HG02981 (cell line): ENCODE measurements at regions not wholly inside any gene's neighbourhood (a gene's known extent, or its start where the extent isn't known, plus 50 kb on each side); places are given as distances from the start of the nearest gene placed in this dataset.

Experiments
- ATAC-seq: cut with Tn5 transposase; IDR thresholded peaks from one replicate; pipeline ENCODE4 v1.9.1; 2021; ENCODE audit warnings: mild to moderate bottlenecking, moderate library complexity; ENCODE audit not compliant: unreplicated experiment

GRCh38 chr6:100144991-100145390 is 151.0 kb upstream of the MCHR2 start:
- no peak for ATAC-seq

DNA sequence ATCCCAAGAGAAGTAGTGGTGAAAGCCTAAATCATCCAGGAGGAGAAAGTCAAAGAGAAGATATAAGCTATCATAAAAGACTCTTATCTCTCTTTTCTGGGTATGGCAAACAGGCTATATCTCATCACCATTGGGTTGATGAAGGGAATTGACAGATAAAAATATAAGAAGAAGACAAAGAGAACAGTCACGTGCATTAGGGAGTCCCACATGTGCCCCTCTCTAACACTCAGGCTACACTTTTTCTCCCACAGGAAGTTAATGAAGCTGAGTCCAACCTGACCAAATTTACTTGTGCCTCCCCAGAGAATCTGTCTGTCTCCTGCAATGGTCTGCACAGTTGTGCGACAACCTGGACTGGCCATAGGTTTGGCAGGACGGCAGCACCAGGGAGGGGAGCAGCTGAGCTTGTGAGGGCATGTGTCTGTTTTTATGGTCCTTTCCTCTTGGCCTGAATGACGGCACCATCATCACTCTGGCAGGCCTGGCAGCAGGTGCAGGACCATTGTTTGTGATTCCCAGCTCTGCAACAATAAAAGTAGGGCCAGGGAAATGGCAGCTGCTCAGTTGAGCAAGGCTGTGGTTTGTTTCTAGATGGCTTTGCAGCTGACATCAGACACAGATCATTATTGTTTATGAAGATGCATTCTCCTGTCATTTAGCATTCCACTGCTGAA is 144.5 kb upstream of the MCHR2 start:
- no peak for ATAC-seq

GRCh38 chr6:100137759-100138158 is 143.7 kb upstream of the MCHR2 start:
- ATAC-seq = no peak

DNA sequence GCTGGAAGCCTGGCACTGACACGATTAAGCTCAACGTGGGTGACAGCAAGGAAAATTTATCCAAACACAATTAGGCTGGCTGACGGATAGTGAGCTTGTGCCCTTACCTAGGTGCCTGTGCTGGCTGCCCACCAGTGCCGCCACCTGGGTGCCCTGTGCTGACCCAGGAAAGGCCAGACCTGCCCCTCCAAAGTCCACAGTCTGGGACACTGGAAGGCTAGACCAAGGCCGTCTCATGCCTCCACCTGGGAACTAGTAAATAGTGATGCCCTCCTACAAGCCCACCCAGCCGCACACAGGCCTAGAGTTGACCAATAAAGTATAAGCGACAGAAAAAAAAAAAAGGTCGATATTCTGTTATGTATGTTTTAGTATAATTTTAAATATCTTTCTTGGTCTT is 142.6 kb upstream of the MCHR2 start:
- no peak for ATAC-seq

DNA sequence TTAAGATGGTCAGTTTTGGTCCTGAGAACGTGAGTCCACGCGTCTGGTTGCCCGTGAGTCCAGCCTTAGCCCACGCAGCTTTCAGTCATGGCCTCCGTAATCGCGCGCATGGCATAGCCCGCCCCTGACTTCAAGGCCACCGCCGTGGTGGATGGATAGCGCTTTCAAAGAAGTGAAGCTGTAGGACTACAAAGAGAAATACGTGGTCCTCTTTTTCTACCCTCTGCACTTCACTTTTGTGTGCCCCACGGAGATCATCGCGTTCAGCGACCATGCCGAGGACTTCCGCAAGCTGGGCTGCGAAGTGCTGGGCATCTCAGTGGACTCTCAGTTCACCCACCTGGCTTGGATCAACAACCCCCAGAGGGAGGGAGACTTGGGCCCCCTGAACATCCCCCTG is 142.0 kb upstream of the MCHR2 start:
- no peak for ATAC-seq

DNA sequence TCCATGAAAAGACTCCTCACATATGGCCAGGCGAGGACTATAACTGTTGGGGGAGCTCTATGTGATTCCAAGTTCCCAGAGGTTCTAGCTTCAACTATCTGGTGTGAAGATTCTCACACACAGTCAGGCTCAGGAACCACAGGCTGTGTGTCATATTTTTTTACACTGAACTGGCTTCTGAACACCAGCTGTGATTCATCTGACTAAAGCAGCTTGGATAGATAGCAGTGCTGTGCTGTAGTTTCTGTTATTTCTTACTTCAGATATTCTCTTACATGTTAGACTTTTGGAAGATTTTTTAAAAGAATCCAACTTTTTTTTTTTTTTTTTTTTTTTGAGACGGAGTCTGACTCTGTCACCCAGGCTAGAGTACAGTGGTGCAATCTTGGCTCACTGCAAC is 140.7 kb upstream of the MCHR2 start:
- ATAC-seq = no peak

DNA sequence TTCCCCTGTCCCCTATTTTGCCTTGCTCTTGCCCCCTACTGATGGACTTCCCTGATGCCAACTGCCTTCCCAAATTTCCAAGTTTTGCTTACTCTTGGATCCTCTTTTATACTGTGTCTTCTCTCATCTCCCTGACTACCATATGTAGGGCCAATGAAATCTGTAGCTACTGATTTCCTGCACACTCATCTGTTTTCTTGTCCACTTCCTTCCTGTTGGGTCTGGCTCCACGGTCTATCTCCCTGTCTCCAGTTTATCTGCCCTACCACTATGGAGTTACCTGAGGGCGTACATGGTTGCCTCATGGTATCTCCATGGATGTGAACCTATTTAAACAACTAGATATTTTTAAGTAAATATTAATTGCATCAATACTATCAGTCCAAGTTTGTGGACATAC is 140.3 kb upstream of the MCHR2 start:
- ATAC-seq = no peak

DNA sequence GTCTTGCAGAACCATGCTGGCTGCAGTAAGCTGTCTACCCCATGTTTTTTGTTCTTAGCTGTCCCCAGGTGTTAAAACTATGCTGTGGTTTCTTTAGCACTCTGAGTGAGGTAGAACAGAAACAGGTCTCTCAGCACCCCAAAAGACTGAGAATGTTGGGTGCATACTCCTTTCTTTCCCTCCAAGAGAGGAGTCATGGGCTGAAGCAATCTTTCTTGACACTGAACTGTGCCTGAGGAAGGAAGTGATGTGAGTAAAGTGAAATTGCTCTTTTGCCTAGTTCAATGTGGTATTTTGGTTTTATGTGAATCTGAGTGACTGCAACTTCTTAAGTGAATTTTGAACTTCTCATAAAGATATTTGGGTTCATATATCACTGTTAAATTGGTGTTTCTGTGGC is 138.0 kb upstream of the MCHR2 start:
- ATAC-seq = no peak

DNA sequence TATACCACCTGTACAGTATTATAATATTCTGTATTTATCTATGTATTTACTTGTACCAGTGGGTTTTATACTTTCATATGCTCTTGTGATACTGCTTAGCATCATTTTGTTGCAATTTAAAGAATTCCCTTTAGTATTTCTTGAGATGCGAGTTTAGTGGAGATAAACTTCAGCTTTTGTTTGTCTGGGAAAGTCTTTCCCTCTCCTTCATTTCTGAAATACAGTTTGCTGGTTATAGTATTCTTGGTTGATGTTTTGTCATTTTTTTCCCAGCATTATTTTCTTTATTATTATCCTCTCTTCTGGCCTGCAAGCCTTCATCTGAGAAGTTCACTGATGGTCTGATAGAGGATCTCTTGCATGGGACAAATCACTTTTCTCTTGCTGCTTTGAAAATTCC is 136.6 kb upstream of the MCHR2 start:
- no peak for ATAC-seq

DNA sequence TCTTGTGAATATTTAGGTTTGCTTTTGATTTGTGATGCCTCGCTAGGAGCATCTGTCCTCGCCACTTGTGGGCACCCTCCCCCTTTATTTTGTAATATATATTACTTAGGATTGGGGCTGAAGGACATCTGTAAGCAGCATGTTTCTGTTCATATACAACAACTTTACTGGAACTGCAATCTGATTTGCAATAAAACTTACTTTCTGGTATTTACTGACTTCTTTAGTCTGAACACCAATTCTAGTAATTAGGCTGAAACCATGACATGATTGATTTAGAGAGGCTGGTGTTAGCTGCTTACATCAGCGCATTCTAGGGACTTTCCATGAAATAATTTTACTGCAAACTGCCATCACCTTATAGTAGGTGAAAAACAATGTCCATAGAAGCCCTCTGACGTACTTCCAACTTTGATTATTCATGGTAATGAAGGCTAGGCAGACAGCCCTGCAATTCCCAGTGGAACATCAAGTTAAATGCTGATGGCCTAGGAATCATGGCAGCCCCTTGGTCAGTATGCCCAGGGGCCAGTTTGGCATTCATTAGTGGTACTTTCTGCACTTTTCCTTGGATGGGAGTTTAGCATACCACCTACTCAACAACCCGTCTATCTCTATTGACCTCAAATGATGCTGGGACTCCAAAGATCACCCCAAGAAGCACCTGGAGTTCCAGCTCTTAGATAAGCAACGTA is 132.9 kb upstream of the MCHR2 start:
- ATAC-seq = no peak

DNA sequence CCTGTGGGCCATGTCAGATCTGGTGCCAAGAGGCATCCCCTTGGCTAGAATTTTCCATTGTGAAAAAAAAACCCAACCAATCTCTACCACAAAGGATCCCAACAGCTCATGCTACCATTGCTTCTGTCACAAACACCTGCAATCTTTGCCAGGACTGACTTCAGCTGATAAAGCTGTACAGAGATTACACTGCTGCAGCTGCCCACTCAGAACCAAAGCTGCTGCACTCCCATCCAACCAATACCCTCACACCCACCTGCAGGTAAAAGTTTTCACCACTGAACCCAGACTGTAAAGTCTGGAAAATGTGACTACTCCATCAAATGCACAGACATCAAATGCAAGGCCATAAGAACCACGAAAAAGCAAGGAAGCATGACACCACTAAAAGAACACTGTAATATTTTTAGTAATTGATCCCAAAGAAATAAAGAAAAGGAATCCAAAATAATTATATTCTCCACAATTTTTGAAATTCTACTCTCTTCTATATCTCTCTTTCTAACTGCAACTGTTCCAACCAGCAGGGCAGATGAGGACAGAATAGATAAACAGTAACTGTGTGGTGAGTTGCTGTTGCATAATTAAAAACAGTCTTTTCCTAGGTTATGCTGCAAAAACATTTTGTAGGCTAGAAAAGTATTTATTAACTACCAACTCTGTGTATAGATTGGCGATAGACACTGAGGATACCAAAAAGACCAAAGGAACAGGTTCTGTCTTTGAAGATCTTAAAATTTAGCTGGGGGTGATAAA is 128.0 kb upstream of the MCHR2 start:
- ATAC-seq = no peak

DNA sequence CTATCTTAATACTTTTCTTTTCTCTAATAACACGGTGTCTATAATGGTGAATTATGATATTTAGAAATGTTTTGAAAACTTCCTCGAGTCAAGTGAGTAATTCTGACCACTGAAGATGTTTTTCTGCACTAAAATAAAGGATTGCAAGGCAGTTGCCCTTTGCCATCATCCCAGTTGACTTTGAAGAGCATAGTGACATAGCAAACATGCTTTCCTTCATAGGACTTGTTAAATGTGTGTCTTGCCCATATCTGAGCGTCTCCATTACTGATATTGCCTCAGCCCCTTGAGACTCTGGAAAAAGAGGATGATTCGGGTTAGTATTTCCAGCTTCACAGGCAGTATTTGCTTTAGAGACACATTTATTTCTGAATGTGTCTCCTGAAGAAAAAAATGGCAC is 125.2 kb upstream of the MCHR2 start:
- ATAC-seq = no peak

DNA sequence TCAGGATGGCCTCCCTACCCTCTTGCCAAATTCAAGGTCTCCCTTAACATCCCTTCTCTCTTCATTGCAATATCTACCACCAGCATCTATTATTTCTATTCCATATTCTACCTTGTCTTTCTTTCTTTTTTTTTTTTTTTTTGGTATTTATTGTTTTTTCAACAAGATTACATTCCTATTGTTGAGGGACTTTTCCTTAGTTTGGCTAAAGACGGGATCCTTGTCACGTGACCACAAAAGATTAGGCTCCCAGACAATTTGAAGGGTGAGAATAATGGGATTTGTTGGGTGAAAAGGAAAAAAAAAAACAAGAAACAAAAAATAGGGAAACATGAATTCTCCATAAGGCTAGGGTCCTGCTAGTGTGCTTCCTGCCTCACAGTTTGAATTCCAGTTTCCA is 124.3 kb upstream of the MCHR2 start:
- no peak for ATAC-seq

DNA sequence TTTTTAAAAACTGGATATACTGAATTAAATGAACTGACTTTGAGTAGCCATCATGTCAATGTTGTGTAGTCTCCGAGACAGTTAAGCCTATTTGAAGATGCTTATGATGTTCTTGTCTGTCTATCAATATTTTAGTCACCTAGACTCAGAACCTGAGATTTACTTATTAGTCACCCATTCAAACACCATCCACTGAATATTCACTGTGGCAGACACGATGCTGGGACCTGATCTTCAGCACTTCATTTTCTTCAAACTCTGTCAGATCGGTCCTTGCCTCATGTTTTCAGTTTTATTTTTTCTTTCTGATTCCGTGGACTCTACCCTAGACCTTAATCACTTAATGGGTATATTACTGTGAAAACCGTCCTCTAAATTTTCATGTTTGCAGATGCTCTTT is 123.7 kb upstream of the MCHR2 start:
- ATAC-seq = no peak

DNA sequence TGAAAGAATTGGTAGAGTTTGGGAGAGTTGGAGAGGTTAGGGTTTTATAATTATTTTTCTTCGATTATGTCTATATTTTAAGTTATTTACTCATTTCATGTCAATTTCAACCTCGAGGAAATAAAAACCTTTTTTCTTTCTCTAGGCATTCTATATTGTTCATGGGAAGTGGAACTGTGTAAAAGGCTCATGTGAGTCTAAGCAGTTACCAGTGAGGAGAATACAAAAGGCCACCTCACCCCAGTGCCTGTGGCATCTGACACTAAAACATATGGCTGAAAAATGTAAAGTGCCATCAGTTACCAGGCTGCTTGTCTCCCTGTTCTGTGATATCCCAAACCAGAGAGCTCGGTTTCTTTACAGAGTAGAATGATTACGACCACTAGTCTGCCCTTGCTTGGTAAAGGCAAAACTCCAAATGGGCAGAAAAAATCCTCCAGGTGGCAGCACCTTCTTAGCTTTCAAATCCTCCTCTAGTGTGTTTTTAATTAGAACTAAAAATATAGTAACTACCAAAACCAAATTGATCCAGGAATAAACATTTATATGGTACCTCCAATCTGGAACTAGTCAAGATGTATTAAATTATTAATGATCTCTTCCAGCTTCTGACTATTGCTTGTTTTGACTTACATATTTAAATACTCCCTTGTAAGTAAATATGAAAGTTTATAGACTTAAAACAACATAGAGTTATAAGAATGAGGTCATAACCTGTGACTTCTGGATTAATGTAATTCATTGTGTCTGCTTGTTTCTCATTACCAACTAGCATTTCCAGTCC is 122.6 kb upstream of the MCHR2 start:
- peak; percentile 66 for ATAC-seq

DNA sequence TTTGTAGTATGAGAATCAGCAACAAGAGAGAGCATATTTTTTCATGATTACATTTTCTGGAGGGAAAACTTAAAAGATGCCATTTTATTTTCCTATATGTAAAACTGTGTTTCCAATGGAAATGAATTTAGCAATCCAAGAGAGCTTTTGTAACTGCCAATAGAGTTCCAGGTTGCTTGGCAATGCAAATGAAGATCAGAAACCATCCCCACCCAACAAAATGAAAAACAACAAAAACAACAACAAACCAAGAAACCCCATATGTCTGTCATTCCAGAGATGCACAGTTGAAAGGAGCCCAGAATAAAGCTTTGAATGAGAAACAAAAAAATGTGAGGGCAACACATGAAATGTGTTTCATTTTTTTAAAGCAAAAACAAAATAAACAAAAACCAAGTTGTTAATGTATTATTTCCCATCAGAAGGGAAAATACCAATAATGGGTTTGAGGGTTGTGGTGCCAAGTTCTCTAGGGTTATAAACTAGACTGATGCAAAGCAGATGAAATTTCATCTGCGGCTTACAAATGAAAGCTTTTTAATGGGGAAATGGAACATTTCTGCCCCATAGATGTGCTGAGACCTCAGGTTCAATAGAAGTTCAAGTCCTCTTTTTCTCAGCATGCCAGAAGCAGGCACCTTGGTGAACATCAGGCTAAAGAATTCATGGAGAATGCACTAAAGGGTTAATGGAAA is 121.5 kb upstream of the MCHR2 start:
- ATAC-seq = no peak

DNA sequence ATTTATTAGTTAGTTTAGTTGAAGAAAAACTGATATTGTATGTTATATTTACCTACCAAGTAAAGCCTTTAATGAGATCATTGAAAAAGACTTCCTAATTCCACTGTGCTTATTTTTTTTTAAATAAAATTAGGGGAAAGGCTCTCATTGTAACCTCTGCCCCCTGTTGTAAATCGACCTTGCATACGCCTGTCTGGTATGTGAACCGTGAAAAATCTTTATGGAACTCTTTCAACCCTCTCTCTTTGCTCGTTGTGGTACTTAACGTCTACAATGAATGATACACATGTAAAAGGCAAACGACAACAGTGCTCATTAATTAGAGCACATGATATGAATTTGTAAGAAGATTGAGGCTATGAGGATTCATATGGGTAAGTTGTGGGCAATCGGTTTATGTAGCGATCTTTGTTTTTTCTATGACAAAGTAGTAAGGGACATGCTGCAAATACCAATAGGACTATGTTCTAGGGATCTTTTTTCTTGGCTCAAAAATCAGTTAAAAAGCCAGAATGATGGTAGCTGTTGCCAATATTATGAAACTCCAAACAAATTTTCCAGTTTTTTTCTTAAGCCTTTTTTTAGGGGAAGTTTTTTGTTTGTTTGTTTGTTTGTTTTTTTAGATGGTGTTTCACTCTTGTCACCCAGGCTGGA is 119.0 kb upstream of the MCHR2 start:
- ATAC-seq = no peak

- no peak for ATAC-seq
Measured at GRCh38 chr6:100105919-100106529, 112.0 kb upstream of the MCHR2 start.

GRCh38 chr6:100105138-100105537 is 111.1 kb upstream of the MCHR2 start:
- peak; percentile 69 for ATAC-seq

DNA sequence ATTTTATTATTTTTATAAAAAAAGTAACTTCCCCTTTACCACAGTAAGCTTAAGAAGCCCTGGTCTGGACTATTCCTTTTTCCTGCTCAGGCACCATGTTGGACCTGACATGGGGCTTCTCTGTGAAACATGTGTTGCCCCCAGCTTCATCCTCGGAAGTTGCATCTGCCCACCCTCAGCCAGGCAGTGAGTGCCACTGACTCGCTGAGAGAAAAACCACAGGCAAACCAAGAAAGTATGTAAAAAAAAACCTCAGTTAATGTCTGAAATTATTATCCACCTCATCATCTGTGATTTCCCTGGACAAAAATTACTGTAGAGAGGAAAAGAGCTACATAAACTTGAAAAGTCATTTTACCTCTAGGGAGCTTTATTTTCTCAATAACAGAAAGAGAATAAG is 109.9 kb upstream of the MCHR2 start:
- no peak for ATAC-seq
